K562 (cell line): ENCODE measurements at regions not wholly inside any gene's neighbourhood (a gene's known extent, or its start where the extent isn't known, plus 50 kb on each side); places are given as distances from the start of the nearest gene placed in this dataset.

ENCODE experiments used
- ATAC-seq: fragments of 200-7000 bp; cut with Tn5 transposase; 3 replicates; pipeline ENCODE4 v1.9.1; 2020; ENCODE audit warnings: moderate library complexity
- BruUV-seq: library from RNA; stranded (reverse); fragments of 400-500 nt; replicated peaks from 2 replicates; lab custom pipeline; 2021; lab: Mats Ljungman, UMichigan
- CTCF ChIA-PET: fragments of 300-600 bp; formaldehyde crosslinking; extraction: SDS; loops from one replicate; lab custom pipeline; 2021; ENCODE audit warnings: low intra/inter-chr PET ratio; lab: Yijun Ruan, JAX
- POLR2A ChIA-PET: fragments of 300-600, 350-650 bp; sonication (Branson Sonifier 250); formaldehyde crosslinking; extraction: SDS; loops from one replicate; lab custom pipeline; 2021; ENCODE audit warnings: antibody characterized with exemption, inconsistent platforms; lab: Yijun Ruan, JAX
- DNase-seq, 4 experiments: peaks; one replicate each; pipeline versions ENCODE4 v3.0.0 to v3.0.0-alpha.2; 2011 to 2018; ENCODE audit warnings: low spot score in 3 of 4, mixed read lengths in 3 of 4; ENCODE audit errors: extremely low read depth in 1 of 4
- FAIRE-seq: peaks from 2 replicates; lab custom pipeline; 2011; peaks lifted over from hg19 to GRCh38; lab: Jason Lieb, UNC
- H2AFZ ChIP-seq: 2 replicates; pipeline ENCODE4 v1.6.0; 2011; ENCODE audit warnings: low read depth, low read length, control low read depth, inconsistent platforms
- H3K27ac ChIP-seq: fragments of 200-600 bp; 3 replicates; pipeline ENCODE4 v1.8.0; 2011; ENCODE audit warnings: low read depth, mild to moderate bottlenecking, control low read depth, inconsistent platforms, low read length, moderate library complexity, mixed read lengths; ENCODE audit errors: extremely low read depth
- H3K27me3 ChIP-seq, 2 experiments: fragments of 300-600 bp in 1 of 2; 2 replicates in 1 of 2; 3 replicates in 1 of 2; pipeline versions ENCODE4 v1.6.0 to v1.8.0; 2011; ENCODE audit warnings: inconsistent platforms in 2 of 2, low read length in 2 of 2, mild to moderate bottlenecking in 1 of 2, mixed read lengths in 1 of 2, moderate library complexity in 1 of 2; ENCODE audit not compliant: control insufficient read depth in 2 of 2, insufficient read depth in 2 of 2
- H3K36me3 ChIP-seq: fragments of 300-600 bp; 3 replicates; pipeline ENCODE4 v1.8.0; 2011; ENCODE audit warnings: mild to moderate bottlenecking, low read length, inconsistent platforms; ENCODE audit not compliant: control insufficient read depth, insufficient read depth
- H3K4me1 ChIP-seq, 2 experiments: fragments of 200-600 bp in 1 of 2; replicated peaks in 1 of 2; 2 replicates in 1 of 2; 3 replicates in 1 of 2; pipeline versions ENCODE4 v1.5.1 to v1.8.0; 2011; ENCODE audit warnings: inconsistent platforms in 2 of 2, low read length in 2 of 2, mild to moderate bottlenecking in 1 of 2, mixed read lengths in 1 of 2, moderate library complexity in 1 of 2; ENCODE audit not compliant: control insufficient read depth in 2 of 2, insufficient read depth in 2 of 2
- H3K4me2 ChIP-seq: 2 replicates; pipeline ENCODE4 v1.6.1; 2011; ENCODE audit warnings: low read length, control low read depth, inconsistent platforms, mixed read lengths; ENCODE audit not compliant: insufficient read depth
- H3K4me3 ChIP-seq: fragments of 200-600 bp; sonication (generic), shearing (Covaris generic); 2 replicates; pipeline ENCODE4 v1.5.1; 2016; ENCODE audit warnings: control low read depth, inconsistent platforms
- H3K79me2 ChIP-seq: fragments of 200-600 bp; 3 replicates; pipeline ENCODE4 v1.8.0; 2011; ENCODE audit warnings: low read length, inconsistent platforms; ENCODE audit not compliant: control insufficient read depth, insufficient read depth
- H3K9ac ChIP-seq, 2 experiments: 2 replicates each; pipeline versions ENCODE4 v1.6.0 to v1.6.1; 2011; ENCODE audit warnings: low read depth in 2 of 2, low read length in 2 of 2, control low read depth in 1 of 2, inconsistent platforms in 1 of 2, mild to moderate bottlenecking in 1 of 2, mixed read lengths in 1 of 2; ENCODE audit not compliant: insufficient read depth in 1 of 2
- H3K9me1 ChIP-seq: one replicate; pipeline ENCODE4 v1.6.0; 2011; ENCODE audit warnings: inconsistent platforms, mild to moderate bottlenecking, low read length, moderate library complexity; ENCODE audit not compliant: control insufficient read depth, insufficient read depth
- H3K9me3 ChIP-seq: replicated peaks from 2 replicates; pipeline ENCODE4 v1.5.1; 2011; ENCODE audit warnings: low read depth, low read length, inconsistent platforms; ENCODE audit not compliant: control insufficient read depth, insufficient read depth
- H4K20me1 ChIP-seq: replicated peaks from 2 replicates; pipeline ENCODE4 v1.6.1; 2011; ENCODE audit warnings: low read length, inconsistent platforms, mixed read lengths; ENCODE audit not compliant: control insufficient read depth, insufficient read depth
- ADNP ChIP-seq: fragments of 200-800 bp; sonication (Bioruptor generic); IDR thresholded peaks from 2 replicates; pipeline ENCODE4 v1.6.1; 2016; ENCODE audit warnings: missing genetic modification characterization, missing compliant biosample characterization
- BACH1 ChIP-seq: fragments of 200-800 bp; sonication (Bioruptor generic); IDR thresholded peaks from 2 replicates; pipeline ENCODE4 v1.6.1; 2016; ENCODE audit warnings: missing genetic modification characterization, missing compliant biosample characterization
- ERF ChIP-seq: fragments of 450-650 bp; formaldehyde crosslinking; IDR thresholded peaks from 2 replicates; pipeline ENCODE4 v1.4.0; 2020; ENCODE audit warnings: mild to moderate bottlenecking, mixed read lengths
- FOS ChIP-seq: IDR thresholded peaks from 3 replicates; pipeline ENCODE4 v1.6.1; 2011; ENCODE audit not compliant: insufficient read length; ENCODE audit errors: extremely low read depth
- GTF2A2 ChIP-seq: IDR thresholded peaks from 2 replicates; pipeline ENCODE4 v1.6.1; 2016; ENCODE audit warnings: mild to moderate bottlenecking, missing genetic modification characterization, missing compliant biosample characterization
- HOXB6 ChIP-seq: fragments of 250-450 bp; sonication (Bioruptor Pico); IDR thresholded peaks from 2 replicates; pipeline ENCODE4 v1.5.1; 2022; ENCODE audit warnings: mild to moderate bottlenecking, borderline replicate concordance
- MTA3 ChIP-seq: fragments of 450-650 bp; formaldehyde crosslinking; IDR thresholded peaks from 2 replicates; pipeline ENCODE4 v1.6.1; 2017; ENCODE audit warnings: mild to moderate bottlenecking, borderline replicate concordance
- NFE2 ChIP-seq: IDR thresholded peaks from 2 replicates; pipeline ENCODE4 v1.6.1; 2014; ENCODE audit warnings: antibody characterized with exemption, low read depth
- RCOR1 ChIP-seq, 2 experiments: IDR thresholded peaks; 2 replicates each; pipeline ENCODE4 v1.6.1; 2012; ENCODE audit warnings: low read depth in 2 of 2, low read length in 2 of 2, borderline replicate concordance in 1 of 2, improper control_type of control experiment in 1 of 2
- STAT5A ChIP-seq: IDR thresholded peaks from 2 replicates; pipeline ENCODE4 v1.6.1; 2012; ENCODE audit warnings: low read length, inconsistent platforms, borderline replicate concordance
- TAF9B ChIP-seq: fragments of 450-650 bp; IDR thresholded peaks from 2 replicates; pipeline ENCODE4 v1.6.1; 2018; ENCODE audit warnings: mild to moderate bottlenecking; ENCODE audit not compliant: partially characterized antibody
- THRAP3 ChIP-seq: fragments of 450-650 bp; IDR thresholded peaks from 2 replicates; pipeline ENCODE4 v1.6.1; 2016; ENCODE audit warnings: mild to moderate bottlenecking, inconsistent platforms, borderline replicate concordance
- YY1 ChIP-seq, 3 experiments: IDR thresholded peaks; 2 replicates each; pipeline ENCODE4 v1.6.1; 2011; ENCODE audit warnings: low read length in 2 of 3, mild to moderate bottlenecking in 2 of 3, moderate library complexity in 2 of 3, borderline replicate concordance in 1 of 3, control low read depth in 1 of 3, low read depth in 1 of 3; ENCODE audit not compliant: insufficient read depth in 3 of 3, insufficient replicate concordance in 2 of 3, control insufficient read depth in 1 of 3, insufficient read length in 1 of 3; ENCODE audit errors: extremely low read depth in 1 of 3
- ZBTB1 ChIP-seq: sonication (generic); formaldehyde crosslinking; IDR thresholded peaks from 2 replicates; pipeline ENCODE4 v1.8.1; 2023; ENCODE audit warnings: missing genetic modification reagents, low read depth, mild to moderate bottlenecking, borderline replicate concordance
- ZNF140 ChIP-seq: fragments of 250-450 bp; sonication (Bioruptor Pico); IDR thresholded peaks from 2 replicates; pipeline ENCODE4 v1.8.0; 2021; ENCODE audit warnings: moderate library complexity, mild to moderate bottlenecking, inconsistent platforms
- ZNF707 ChIP-seq: fragments of 250-450 bp; sonication (Bioruptor Pico); conservative IDR thresholded peaks from 2 replicates; pipeline ENCODE4 v1.8.0; 2022; ENCODE audit warnings: inconsistent platforms, mild to moderate bottlenecking, moderate library complexity
- ZNF77 ChIP-seq: fragments of 250-450 bp; sonication (Bioruptor Pico); IDR thresholded peaks from 2 replicates; pipeline ENCODE4 v1.5.0; 2020
- WGBS: fragments of 100-300 bp; shearing (Covaris generic); methylation state at CpG from one replicate; pipeline ENCODE4 v1.1.6; 2016; ENCODE audit warnings: low coverage, mixed read lengths; ENCODE audit not compliant: insufficient coverage; ENCODE audit errors: missing lambda C conversion rate; 5-methylcytosine and 5-hydroxymethylcytosine counted together
- in situ Hi-C: fragments of 300-500 bp; cut with MboI; formaldehyde crosslinking; loops from 4 replicates; pipeline ENCODE4 v1.15.0; 2018; ENCODE audit warnings: inconsistent platforms, mixed read lengths
- intact Hi-C: fragments of 100-400 bp; cut with micrococcal nuclease; formaldehyde crosslinking; loops from 2 replicates; pipeline ENCODE4 v1.14.2; 2022
- TF ChIP-seq, protein P1 (sequence below): fragments of 250-450 bp; sonication (Bioruptor Pico); IDR thresholded peaks from 2 replicates; pipeline ENCODE4 v1.5.0; 2021
- TF ChIP-seq, protein P2 (sequence below): fragments of 450-650 bp; IDR thresholded peaks from 2 replicates; pipeline ENCODE4 v1.6.1; 2016
- TF ChIP-seq, protein P3 (sequence below): fragments of 450-650 bp; formaldehyde crosslinking; IDR thresholded peaks from 2 replicates; pipeline ENCODE4 v1.4.0; 2022; ENCODE audit warnings: missing genetic modification characterization

GRCh38 chr1:199646761-199647160 lies 380.7 kb upstream of the NR5A2 start (continued):
- TF ChIP-seq, protein P1, sequence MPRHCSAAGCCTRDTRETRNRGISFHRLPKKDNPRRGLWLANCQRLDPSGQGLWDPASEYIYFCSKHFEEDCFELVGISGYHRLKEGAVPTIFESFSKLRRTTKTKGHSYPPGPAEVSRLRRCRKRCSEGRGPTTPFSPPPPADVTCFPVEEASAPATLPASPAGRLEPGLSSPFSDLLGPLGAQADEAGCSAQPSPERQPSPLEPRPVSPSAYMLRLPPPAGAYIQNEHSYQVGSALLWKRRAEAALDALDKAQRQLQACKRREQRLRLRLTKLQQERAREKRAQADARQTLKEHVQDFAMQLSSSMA (CRISPR knock-in tag) = no peak
- TF ChIP-seq YY1 (IDR thresholded peaks at IDR 0.05; ENCODE audit: borderline replicate concordance in 1 of 3, control insufficient read depth in 1 of 3, extremely low read depth in 1 of 3, insufficient read depth in 3 of 3, insufficient read length in 1 of 3, insufficient replicate concordance in 2 of 3, low read depth in 1 of 3, low read length in 2 of 3) (no peak), RCOR1 (IDR thresholded peaks at IDR 0.05; ENCODE audit: borderline replicate concordance in 1 of 2, low read depth in 2 of 2, low read length in 2 of 2) (no peak), THRAP3 (no peak)

- ChIA-PET POLR2A (no interaction called here), CTCF (interaction anchor here (0.6 kb wide), 1 partner anchor 1186 kb away, joined by 6 read pairs; no protein-coding TSS in a partner anchor)
- in situ Hi-C loops = no loop called here
- Histone ChIP-seq H4K20me1 (no peaks in the 10 kb centered on the region), H3K4me1 (no peaks in the 10 kb centered on the region), H3K9me1 (no peaks in the 10 kb centered on the region), H3K9ac (no peak overlapping the region), H3K36me3 (no peaks in the 10 kb centered on the region), H2AFZ (no peak overlapping the region), H3K9me3 (0 out of 2 replicates have a peak, but pooled peaks cover 2% of the 10 kb centered on the region), H3K27me3 (no peaks in the 10 kb centered on the region), H3K4me3 (no peak overlapping the region), H3K4me2 (no peak overlapping the region), H3K27ac (no peak overlapping the region), H3K79me2 (no peaks in the 10 kb centered on the region)
- TF ChIP-seq ZNF140 (CRISPR knock-in tag) (no peak), TAF9B (no peak), HOXB6 (CRISPR knock-in tag) (no peak), BACH1 (tag) (no peak), ADNP (tag) (no peak), STAT5A (no peak), ERF (CRISPR knock-in tag) (no peak), FOS (no peak), ZNF77 (no peak), ZNF707 (CRISPR knock-in tag) (no peak), ZBTB1 (CRISPR knock-in tag) (no peak), NFE2 (no peak), MTA3 (no peak), GTF2A2 (tag) (no peak)
- TF ChIP-seq, protein P2, sequence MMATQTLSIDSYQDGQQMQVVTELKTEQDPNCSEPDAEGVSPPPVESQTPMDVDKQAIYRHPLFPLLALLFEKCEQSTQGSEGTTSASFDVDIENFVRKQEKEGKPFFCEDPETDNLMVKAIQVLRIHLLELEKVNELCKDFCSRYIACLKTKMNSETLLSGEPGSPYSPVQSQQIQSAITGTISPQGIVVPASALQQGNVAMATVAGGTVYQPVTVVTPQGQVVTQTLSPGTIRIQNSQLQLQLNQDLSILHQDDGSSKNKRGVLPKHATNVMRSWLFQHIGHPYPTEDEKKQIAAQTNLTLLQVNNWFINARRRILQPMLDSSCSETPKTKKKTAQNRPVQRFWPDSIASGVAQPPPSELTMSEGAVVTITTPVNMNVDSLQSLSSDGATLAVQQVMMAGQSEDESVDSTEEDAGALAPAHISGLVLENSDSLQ = no peak
- TF ChIP-seq, protein P3, sequence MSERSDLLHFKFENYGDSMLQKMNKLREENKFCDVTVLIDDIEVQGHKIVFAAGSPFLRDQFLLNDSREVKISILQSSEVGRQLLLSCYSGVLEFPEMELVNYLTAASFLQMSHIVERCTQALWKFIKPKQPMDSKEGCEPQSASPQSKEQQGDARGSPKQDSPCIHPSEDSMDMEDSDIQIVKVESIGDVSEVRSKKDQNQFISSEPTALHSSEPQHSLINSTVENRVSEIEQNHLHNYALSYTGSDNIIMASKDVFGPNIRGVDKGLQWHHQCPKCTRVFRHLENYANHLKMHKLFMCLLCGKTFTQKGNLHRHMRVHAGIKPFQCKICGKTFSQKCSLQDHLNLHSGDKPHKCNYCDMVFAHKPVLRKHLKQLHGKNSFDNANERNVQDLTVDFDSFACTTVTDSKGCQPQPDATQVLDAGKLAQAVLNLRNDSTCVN (CRISPR knock-in tag) = no peak
- WGBS = 0% methylated on average over 3 of the region's 3 CpGs
- intact Hi-C loops = no loop called here
- no peak for DNase-seq
- ATAC-seq = no peak
- BruUV-seq = no TSS peak
- FAIRE-seq = no peak
Observed at GRCh38 chr1:199657449-199657848, 370.1 kb upstream of the NR5A2 start.
